ENCODE measurements at regions not wholly inside any gene's neighbourhood (a gene's known extent, or its start where the extent isn't known, plus 50 kb on each side); places are given as distances from the start of the nearest gene placed in this dataset.

DNA sequence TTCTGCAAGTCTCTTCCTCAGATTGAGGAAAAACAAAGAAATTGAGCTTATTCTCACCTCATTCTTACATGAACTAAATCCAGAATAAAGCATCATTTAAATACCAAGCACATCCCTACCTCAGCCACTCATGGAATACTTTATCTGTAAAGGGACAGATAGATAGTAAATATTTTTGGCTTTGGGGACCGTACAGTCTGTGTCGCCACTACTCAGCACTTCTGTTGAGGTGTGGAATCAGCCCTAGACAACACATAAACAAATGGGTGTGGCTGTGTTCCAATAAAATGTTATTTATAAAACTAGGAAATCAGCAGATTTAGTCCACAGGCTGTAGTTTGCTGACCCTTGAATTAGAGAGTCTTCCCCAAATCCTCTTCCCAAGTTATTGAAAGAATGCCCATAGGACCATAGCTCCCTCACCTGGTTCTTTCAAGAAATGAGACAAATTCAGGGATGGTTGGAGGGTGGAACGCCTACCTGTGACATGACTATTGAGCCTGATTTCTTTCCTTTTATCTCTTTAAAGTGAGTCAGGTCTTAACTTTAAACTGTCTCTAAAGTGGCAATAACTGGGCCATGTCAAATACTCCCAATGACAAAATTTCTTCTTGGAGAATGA is 878.5 kb downstream of the USP25 start:
- no peak overlapping the region for H3K4me3 ChIP-seq (ENCODE audit: control insufficient read depth, low read depth, low read length)
- peak; percentile 17 for DNase-seq (ENCODE audit: low read depth)
- TF ChIP-seq, protein P1, sequence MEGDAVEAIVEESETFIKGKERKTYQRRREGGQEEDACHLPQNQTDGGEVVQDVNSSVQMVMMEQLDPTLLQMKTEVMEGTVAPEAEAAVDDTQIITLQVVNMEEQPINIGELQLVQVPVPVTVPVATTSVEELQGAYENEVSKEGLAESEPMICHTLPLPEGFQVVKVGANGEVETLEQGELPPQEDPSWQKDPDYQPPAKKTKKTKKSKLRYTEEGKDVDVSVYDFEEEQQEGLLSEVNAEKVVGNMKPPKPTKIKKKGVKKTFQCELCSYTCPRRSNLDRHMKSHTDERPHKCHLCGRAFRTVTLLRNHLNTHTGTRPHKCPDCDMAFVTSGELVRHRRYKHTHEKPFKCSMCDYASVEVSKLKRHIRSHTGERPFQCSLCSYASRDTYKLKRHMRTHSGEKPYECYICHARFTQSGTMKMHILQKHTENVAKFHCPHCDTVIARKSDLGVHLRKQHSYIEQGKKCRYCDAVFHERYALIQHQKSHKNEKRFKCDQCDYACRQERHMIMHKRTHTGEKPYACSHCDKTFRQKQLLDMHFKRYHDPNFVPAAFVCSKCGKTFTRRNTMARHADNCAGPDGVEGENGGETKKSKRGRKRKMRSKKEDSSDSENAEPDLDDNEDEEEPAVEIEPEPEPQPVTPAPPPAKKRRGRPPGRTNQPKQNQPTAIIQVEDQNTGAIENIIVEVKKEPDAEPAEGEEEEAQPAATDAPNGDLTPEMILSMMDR (conservative IDR thresholded peaks at IDR 0.05; ENCODE audit: control insufficient read depth, insufficient read depth, low read depth, low read length), result peak; percentile 18

DNA sequence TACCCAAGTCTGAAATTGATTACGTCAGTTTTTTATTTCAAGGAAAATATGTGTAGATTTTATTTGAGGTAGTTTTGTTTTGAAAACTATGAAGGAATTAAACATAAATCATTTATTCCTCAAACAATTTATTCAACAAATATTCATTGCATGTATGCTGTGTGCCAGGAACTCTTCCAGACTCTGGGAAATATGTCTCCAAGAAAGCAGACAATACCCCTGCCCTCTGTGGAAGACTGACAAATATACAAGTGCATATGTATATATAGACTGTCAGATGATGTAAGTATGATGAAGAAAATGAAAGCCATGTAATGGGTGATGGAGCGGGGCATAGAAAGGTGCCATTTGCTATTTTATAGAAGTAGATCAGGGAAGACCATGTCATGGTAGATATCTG is 889.5 kb downstream of the USP25 start:
- no peak for DNase-seq (ENCODE audit: low read depth)
- TF ChIP-seq, protein P1 (conservative IDR thresholded peaks at IDR 0.05; ENCODE audit: control insufficient read depth, insufficient read depth, low read depth, low read length), result no peak
- no peak overlapping the region for H3K4me3 ChIP-seq (ENCODE audit: control insufficient read depth, low read depth, low read length)

DNA sequence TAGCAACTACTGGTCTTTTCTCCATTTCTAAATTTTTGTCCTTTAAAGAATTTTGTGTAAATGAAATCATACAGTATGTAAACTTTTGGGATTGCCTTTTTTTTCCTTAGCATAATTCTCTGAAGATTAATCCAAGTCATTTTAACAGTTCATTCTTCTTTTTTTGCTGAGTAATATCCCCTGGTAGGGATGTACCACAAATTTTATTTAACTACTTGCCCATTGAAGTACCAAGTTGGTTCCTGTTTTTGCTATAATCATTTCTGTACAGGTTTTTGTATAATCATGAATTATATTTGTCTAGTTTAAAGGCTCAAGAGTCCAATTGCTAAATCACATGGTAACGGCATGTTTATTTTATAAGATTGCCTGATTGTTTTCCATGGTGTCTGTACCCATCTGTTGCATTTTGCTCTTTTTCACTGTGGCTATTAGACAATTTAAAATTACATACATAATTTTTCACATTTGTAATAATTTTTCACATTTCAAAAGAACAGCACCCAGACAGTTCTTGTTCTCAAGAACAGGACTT is 891.1 kb downstream of the USP25 start:
- TF ChIP-seq, protein P1 (conservative IDR thresholded peaks at IDR 0.05; ENCODE audit: control insufficient read depth, insufficient read depth, low read depth, low read length), result no peak
- H3K4me3 ChIP-seq (ENCODE audit: control insufficient read depth, low read depth, low read length), result no peak overlapping the region
- DNase-seq (ENCODE audit: low read depth), result no peak

DNA sequence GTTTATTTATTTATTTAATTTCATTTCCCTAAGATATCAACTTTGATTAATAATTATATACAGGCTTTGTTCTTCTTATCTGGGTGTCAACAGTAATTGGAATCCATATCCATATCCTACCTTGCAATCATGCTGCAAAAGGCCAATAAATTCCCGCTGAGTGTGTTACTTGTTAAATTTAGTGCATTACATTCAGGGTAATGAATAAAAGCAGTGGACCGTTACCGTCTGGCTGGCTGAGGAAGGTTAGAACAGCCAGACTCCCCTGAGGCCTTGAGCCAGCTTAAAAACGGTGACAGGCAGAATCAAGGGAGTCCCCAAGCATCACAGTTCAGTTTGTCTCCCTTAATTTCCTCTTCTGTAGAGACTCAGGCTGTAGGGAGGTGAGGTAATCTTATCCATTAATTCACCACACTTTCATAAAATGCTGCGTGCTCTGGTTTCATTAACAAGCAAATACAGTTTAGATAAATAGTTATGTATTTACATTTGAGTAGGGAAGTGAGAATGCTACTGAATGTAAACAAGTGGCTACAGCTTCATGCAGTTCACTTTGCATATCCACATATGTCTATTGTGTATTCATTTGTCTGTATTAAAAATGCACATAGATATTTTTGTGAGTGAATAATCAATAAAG is 888.2 kb upstream of the CXADR start:
- TF ChIP-seq, protein P1 (conservative IDR thresholded peaks at IDR 0.05; ENCODE audit: control insufficient read depth, insufficient read depth, low read depth, low read length), result no peak
- DNase-seq (ENCODE audit: low read depth), result no peak

DNA sequence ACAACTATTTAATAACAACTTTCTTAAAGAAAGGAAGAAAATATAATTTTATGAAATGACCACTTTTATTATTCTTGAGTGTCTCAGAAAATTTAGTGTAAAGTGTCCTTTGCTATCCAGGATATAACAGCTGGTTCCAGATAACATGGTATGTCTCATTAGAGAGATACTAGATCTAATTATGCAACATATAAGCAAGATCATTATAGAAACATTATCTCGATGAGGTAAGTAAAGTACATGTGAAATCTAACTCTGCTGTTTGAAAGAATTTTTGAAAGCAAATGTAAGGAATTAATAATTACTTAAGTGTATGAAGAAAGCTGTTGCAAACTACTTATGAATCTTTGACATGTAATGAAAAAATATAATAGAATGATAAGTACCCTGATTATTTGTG is 887.4 kb upstream of the CXADR start:
- H3K4me3 ChIP-seq (ENCODE audit: control insufficient read depth, low read depth, low read length), result no peak overlapping the region
- DNase-seq (ENCODE audit: low read depth), result no peak
- TF ChIP-seq, protein P1 (conservative IDR thresholded peaks at IDR 0.05; ENCODE audit: control insufficient read depth, insufficient read depth, low read depth, low read length), result no peak

More for the DNA sequence above, 888.2 kb upstream of the CXADR start:
- no peak overlapping the region for H3K4me3 ChIP-seq (ENCODE audit: control insufficient read depth, low read depth, low read length)

DNA sequence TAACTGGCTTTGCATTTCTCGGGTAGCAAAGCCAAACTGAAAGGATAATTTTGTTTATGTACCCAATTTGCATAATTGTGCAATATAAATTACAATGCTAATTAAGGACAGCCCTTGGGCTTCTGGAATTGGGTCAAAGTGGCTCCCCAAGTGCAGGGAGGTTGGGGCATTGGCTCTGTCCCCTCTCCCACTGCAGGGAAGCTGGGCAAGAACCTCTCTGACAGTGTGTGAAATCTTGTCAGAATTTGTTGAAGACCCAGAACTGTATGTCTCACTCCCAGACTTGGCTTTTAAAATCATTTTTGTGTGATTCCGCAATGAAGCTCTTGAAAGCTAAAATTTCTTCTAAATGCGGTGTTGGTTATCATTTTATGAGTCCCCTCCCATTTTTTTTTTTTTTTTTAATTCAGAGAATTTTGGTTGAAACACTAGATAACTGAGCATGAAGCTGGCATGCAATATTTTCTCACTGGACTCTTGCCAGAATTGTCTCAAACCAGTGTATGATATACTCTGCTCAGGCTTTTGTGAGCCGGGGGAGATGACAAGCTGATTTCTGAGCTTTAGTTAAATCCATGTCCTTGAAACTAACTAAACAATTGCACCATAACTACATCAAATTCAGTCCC is 878.9 kb upstream of the CXADR start:
- no peak overlapping the region for H3K4me3 ChIP-seq (ENCODE audit: control insufficient read depth, low read depth, low read length)
- DNase-seq (ENCODE audit: low read depth), result no peak
- TF ChIP-seq, protein P1 (conservative IDR thresholded peaks at IDR 0.05; ENCODE audit: control insufficient read depth, insufficient read depth, low read depth, low read length), result no peak

All from fibroblast of mammary gland (primary cell).